HG03066 (cell line): ENCODE measurements at regions not wholly inside any gene's neighbourhood (a gene's known extent, or its start where the extent isn't known, plus 50 kb on each side); places are given as distances from the start of the nearest gene placed in this dataset.

Experiments
- ATAC-seq: cut with Tn5 transposase; IDR thresholded peaks from one replicate; pipeline ENCODE4 v1.9.1; 2021; ENCODE audit warnings: low read depth; ENCODE audit not compliant: unreplicated experiment

DNA sequence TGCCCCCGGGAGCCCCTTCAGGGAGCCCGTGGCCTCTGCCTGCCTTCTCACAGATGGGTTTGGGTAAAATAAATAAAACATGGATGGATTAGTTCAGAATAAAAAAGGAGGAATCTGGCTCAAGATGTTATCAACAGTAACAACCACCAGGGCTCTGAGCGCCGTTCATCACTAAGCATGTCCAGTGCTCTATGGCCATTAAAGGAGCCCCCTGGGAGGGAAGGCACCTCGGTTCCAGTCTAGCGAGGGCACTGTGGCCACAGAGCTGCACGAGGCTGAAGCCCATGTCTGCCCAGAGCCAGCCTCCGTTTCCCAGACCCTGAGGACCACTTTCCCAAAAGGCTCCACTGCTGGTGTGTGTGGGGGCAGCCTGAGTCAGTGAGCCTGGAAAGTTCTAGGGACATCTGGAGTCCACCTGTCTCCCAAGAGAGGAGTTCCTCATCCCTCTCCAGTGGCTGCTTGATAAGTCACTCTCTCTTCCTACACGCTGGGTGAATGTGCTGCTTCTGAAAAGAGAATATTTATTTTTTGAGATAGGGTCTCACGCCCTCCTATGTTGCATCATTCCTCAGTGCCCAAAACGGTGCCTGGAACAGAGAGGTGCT lies 614.6 kb downstream of the TBC1D22A start:
- no peak for ATAC-seq

GRCh38 chr22:47376322-47376700 lies 613.9 kb downstream of the TBC1D22A start:
- no peak for ATAC-seq

DNA sequence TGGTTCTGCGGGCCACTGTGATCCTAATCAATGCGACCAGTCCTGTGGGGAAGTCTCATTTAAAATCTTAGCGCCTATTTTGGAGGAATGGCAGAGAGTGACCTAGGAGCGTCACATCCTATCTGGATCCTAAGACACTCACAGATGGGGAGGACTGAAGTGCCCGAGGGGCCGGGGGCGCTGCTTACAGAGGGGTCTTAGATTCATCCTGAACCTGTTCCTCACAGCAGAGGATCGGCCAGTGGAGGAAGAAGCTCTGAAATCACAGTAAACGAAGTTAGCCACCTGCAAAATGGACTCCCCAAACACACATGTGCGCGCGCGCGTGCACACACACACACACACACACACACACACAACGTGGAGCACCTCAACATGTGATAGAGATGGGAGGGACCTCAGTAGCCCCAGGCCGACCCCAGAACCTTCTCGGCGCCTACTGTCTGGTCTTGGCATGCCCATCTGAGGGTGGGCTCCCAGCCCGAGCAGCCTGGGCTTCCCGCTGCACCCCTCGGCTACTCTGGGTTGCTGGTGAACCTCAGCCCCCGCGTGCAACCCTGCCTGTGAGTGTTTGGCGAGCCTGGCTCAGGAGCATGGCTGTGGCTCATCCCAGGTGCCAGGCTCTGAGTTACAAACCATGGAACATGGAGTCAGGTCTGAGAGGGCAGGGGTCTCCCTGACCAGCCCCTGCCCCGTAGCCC lies 613.3 kb downstream of the TBC1D22A start:
- ATAC-seq, result no peak

DNA sequence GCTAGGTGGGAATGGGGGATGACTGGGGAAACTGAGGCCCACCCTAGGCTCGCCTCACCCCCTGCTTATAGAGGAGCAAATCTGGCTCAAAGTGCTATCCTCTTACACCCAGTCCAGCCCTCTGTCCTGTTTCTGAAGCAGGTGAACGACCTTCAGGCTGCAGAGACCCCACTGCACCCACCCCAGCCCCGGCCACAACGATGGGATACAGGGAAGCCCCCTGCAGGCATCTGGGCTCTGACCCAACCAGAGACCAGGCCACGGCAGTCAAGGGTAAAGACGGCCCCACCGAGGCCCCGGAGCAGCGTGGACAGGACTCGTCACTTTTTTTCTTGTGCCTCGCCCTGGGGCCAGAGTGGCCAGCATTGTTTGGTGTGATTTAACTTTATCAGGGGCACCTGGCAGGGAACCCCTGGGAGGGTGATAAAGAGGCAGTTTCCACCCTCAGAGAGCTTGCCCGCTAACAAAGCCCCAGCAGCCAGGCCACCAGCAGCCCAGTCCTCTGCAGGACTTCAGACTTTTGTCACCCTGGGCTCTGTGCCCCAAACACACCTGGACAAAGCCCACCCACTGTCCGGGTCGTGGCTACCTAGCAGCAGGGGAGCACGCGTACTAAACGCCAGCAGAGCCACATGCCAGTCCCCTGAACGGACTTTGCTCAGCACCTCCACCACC lies 612.6 kb downstream of the TBC1D22A start:
- no peak for ATAC-seq

DNA sequence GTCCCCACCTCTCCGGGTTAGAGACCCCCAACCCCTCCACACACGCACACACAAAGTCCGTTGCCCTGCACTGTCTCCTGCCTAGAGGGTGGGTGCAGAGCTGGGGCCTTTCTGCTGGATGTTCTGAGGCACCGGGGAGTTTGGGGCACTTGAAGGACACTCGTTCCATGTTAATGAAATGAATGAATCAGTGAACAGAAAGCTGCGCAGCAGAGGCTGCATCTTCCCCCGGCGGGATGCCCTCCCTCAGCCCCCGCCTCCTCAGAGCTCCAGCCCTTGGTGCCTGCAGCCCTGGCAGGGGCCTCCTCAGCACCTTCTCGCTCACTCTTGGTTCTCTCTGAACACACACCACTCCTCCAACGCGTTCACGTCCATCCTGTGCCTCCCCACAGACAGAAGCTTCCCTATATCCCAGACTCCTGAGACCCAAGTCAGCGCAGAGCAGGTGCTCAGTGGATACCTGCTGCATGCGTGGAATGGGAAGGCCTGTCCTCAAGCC lies 611.9 kb downstream of the TBC1D22A start:
- no peak for ATAC-seq

GRCh38 chr22:47373648-47374272 lies 611.3 kb downstream of the TBC1D22A start:
- ATAC-seq, result no peak

DNA sequence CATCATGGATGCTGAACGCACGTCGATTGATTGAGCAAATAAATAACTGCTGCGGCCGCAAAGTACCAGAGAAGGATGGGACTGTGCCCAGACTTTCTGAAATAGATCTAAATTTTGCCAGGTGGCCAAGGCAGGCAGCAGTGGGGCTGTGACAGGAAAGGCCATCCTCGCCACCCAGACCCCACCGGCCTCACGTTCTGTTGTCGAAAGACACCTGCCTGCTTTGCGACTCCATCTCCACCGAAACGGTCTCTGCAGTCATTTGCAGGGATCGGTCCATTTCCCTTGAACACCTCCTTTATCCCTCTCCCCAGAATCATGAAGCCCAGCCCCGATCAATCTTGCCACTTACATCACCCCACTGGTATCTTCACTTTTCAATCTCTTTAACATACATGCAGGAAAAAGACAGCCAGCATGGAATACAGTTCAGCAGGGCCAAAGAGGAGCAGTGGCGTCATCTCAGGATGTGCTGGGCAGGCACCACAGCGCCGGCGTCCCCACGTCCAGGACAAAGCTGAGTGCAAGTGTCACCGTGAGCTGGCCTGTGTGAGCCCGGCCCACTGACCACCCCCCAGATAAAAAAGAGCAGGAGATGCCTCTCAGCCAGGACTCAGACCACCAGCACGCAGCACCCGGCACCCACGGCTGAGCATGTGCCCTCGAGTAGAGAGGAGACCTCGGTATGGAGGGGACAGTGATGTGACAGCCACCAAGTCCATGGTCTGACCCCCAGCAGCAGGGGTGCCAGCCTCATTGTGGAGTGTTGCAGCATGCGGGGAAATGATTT lies 610.3 kb downstream of the TBC1D22A start:
- no peak for ATAC-seq

DNA sequence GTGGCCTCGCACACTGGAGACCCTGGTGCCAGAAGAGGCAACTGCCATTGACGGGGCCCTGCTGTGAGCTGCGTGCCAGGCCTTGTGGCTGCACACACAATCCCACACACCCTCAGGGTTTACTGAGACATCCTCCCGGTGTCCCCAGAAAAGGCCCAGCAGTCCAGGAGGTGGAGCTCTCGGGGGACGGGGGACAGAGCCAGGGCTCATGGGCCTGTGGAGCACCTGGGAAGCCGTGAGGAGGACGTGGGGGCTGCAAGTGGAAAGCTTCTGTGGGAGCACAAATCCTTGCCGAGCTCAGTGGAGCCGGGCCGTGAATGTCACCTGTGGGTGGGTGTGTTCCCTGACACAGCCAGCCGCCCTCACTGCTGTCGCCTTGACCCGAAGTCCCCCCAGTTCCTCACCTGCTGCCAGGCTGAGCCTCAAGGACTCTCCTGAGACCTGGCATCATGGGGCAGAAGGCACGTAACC lies 609.7 kb downstream of the TBC1D22A start:
- no peak for ATAC-seq

- ATAC-seq, result no peak
These were observed 609.0 kb downstream of the TBC1D22A start for GRCh38 chr22:47371263-47372090.

DNA sequence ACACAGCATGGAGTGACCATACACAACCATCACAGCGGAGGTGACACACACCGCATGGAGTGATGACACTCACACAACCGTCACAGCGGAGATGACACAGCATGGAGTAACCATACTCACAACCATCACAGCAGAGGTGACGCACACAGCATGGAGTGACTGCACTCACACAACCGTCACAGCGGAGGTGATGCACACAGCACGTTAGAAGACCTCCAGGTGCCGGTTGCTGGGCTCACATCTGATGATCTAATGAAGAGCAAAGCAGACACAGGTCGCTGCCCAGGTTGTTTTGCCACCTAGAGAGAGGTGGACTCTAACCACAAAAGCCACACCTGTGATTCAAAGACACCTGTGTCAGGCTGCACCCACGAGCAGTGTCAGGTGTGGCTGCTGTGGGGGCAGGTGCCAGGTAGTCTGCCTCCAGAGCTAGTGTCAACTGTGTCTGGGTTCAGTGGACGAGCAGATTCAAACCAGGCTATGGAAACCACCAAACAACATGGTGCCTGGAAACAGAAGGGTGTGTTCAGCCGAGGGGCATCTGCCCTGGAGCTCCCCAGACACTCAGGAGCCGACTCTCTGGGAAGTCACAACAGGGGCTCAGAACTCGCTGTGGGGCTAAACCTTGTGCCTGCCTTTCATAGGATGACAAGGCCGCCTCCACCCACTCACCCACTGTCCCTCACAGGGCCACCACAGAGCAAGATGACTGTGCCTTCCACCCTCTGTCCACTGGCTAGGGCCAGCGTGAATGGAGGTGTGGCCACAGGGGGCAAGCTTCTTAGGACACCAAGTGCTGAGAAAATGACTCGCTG lies 608.2 kb downstream of the TBC1D22A start:
- ATAC-seq, result no peak

- no peak for ATAC-seq
These were observed 607.1 kb downstream of the TBC1D22A start for GRCh38 chr22:47369431-47370015.

- no peak for ATAC-seq
These were observed 606.6 kb downstream of the TBC1D22A start for GRCh38 chr22:47369020-47369419.

- ATAC-seq, result no peak
These were observed 605.8 kb downstream of the TBC1D22A start for GRCh38 chr22:47367993-47368945.

DNA sequence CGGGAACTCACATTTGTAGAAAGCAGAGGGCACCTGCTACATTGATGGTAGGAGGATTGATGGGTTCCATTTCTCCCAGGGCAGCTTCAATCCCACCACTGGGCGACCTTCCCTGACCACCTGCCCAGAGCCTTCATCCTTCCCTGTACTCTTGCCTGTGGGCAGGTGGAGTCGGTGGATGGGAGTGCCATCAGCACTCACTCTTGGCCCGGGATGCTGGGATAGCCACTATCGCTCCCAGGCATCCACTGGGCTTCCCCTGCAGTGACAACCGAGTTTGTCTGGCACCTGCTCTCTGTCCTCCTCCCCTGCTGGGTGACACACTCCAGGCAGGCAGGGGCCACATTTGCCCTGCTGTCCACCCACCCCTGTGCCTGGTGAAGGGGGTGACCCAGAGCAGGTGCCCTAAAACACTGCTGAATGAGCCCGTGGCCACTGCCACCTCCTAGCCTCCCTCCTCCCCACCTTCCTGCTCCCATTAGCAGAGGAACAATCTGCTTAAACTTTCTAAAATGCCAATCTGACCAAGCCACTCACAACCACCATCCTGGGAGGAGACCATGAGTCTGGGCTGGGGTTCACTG lies 604.7 kb downstream of the TBC1D22A start:
- no peak for ATAC-seq

GRCh38 chr22:47366026-47366767 lies 603.7 kb downstream of the TBC1D22A start:
- ATAC-seq, result no peak

DNA sequence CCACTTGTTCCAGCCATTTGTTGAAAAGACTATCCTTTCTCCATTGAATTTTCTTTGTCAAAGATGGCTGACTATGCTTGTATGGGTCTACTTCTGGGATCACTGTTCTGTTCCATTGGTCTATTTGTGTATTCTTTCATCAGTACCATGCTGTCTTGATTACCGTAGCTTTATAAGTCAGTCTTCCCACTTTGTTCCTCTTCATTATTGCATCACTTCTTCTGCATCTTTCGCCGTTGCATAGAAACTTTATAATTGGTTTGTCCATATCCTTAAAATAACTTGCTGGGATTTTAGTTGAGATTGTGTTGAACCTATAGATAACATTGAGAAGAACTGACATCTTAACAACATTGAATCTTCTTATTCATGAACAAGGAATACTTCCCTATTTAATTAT lies 598.8 kb downstream of the TBC1D22A start:
- no peak for ATAC-seq
